Mesenchymal stem cell (in vitro differentiated cells and primary cell): ENCODE measurements at regions not wholly inside any gene's neighbourhood (a gene's known extent, or its start where the extent isn't known, plus 50 kb on each side); places are given as distances from the start of the nearest gene placed in this dataset.
"Not testable (repeated sequence)": the region's sequence is repeated elsewhere in the genome, so short reads cannot be mapped to it uniquely, and the experiment has no call there.

Experiments
- DNase-seq: peaks from one replicate; pipeline ENCODE4 v3.0.0-alpha.2; 2013
- H2AFZ ChIP-seq: one replicate; pipeline ENCODE4 v1.6.1; 2013; ENCODE audit warnings: low read depth, mild to moderate bottlenecking, control low read depth, inconsistent platforms, low read length, moderate library complexity
- H2AK5ac ChIP-seq: 2 replicates; pipeline ENCODE4 v1.6.1; 2013; ENCODE audit warnings: low read length, moderate library complexity, mild to moderate bottlenecking, inconsistent platforms; ENCODE audit not compliant: severe bottlenecking
- H2BK120ac ChIP-seq: one replicate; pipeline ENCODE4 v1.6.1; 2013; ENCODE audit warnings: low read depth, mild to moderate bottlenecking, inconsistent platforms, low read length, moderate library complexity
- H2BK12ac ChIP-seq, 2 experiments: one replicate each; pipeline ENCODE4 v1.6.1; 2013; ENCODE audit warnings: inconsistent platforms in 2 of 2, low read length in 2 of 2, mild to moderate bottlenecking in 2 of 2, moderate library complexity in 2 of 2, control low read depth in 1 of 2
- H2BK15ac ChIP-seq: one replicate; pipeline ENCODE4 v1.6.1; 2013; ENCODE audit warnings: mild to moderate bottlenecking, low read depth, inconsistent platforms; ENCODE audit not compliant: poor library complexity, severe bottlenecking
- H2BK5ac ChIP-seq: 2 replicates; pipeline ENCODE4 v1.6.1; 2013; ENCODE audit warnings: low read depth, mild to moderate bottlenecking, low read length, control low read depth, inconsistent platforms; ENCODE audit not compliant: poor library complexity, severe bottlenecking
- H3K14ac ChIP-seq, 2 experiments: one replicate each; pipeline ENCODE4 v1.6.1; 2013; ENCODE audit warnings: inconsistent platforms in 2 of 2, low read length in 2 of 2, control low read depth in 1 of 2, mild to moderate bottlenecking in 1 of 2, moderate library complexity in 1 of 2
- H3K18ac ChIP-seq, 2 experiments: one replicate each; pipeline ENCODE4 v1.6.1; 2013; ENCODE audit warnings: inconsistent platforms in 2 of 2, low read length in 2 of 2, control low read depth in 1 of 2, low read depth in 1 of 2, mild to moderate bottlenecking in 1 of 2
- H3K23ac ChIP-seq, 2 experiments: one replicate each; pipeline ENCODE4 v1.6.1; 2013; ENCODE audit warnings: inconsistent platforms in 2 of 2, low read length in 2 of 2, mild to moderate bottlenecking in 2 of 2, moderate library complexity in 2 of 2, control low read depth in 1 of 2
- H3K27ac ChIP-seq: 2 replicates; pipeline ENCODE4 v1.5.1; 2013; ENCODE audit warnings: mild to moderate bottlenecking, moderate library complexity, low read length, control low read depth, inconsistent platforms; ENCODE audit not compliant: poor library complexity, severe bottlenecking
- H3K27me3 ChIP-seq, 2 experiments: 2 replicates each; pipeline versions ENCODE4 v1.6.1 to v1.7.0; 2013; ENCODE audit warnings: low read length in 2 of 2, mild to moderate bottlenecking in 2 of 2, moderate library complexity in 2 of 2, control low read depth in 1 of 2, inconsistent platforms in 1 of 2; ENCODE audit not compliant: control insufficient read depth in 1 of 2, insufficient read depth in 1 of 2
- H3K36me3 ChIP-seq, 2 experiments: 2 replicates each; pipeline versions ENCODE4 v1.6.1 to v1.7.0; 2013; ENCODE audit warnings: low read length in 2 of 2, control low read depth in 1 of 2, inconsistent platforms in 1 of 2, low read depth in 1 of 2, mild to moderate bottlenecking in 1 of 2; ENCODE audit not compliant: insufficient read depth in 2 of 2, control insufficient read depth in 1 of 2
- H3K4ac ChIP-seq, 2 experiments: one replicate each; pipeline ENCODE4 v1.6.1; 2013; ENCODE audit warnings: inconsistent platforms in 2 of 2, low read length in 2 of 2, mild to moderate bottlenecking in 2 of 2, moderate library complexity in 2 of 2, control low read depth in 1 of 2, low read depth in 1 of 2
- H3K4me1 ChIP-seq: 2 replicates; pipeline ENCODE4 v1.6.1; 2013; ENCODE audit warnings: low read depth, low read length, control low read depth; ENCODE audit not compliant: control insufficient read depth, insufficient read depth
- H3K4me2 ChIP-seq: 2 replicates; pipeline ENCODE4 v1.6.1; 2013; ENCODE audit warnings: low read length, mild to moderate bottlenecking, inconsistent platforms; ENCODE audit not compliant: poor library complexity, severe bottlenecking
- H3K4me3 ChIP-seq, 2 experiments: 2 replicates each; pipeline versions ENCODE4 v1.5.1 to v1.7.0; 2013; ENCODE audit warnings: low read length in 2 of 2, mild to moderate bottlenecking in 2 of 2, control low read depth in 1 of 2, low read depth in 1 of 2; ENCODE audit not compliant: insufficient read depth in 1 of 2
- H3K79me1 ChIP-seq: replicated peaks from 2 replicates; pipeline ENCODE4 v1.6.1; 2013; ENCODE audit warnings: mild to moderate bottlenecking, control low read depth, low read length, inconsistent platforms; ENCODE audit not compliant: poor library complexity, severe bottlenecking
- H3K9ac ChIP-seq: 2 replicates; pipeline ENCODE4 v1.7.0; 2013; ENCODE audit warnings: mild to moderate bottlenecking, low read length, moderate library complexity
- H3K9me3 ChIP-seq: 2 replicates; pipeline ENCODE4 v1.7.0; 2013; ENCODE audit warnings: mild to moderate bottlenecking, low read length; ENCODE audit not compliant: control insufficient read depth
- H4K8ac ChIP-seq: one replicate; pipeline ENCODE4 v1.6.1; 2013; ENCODE audit warnings: inconsistent platforms, mild to moderate bottlenecking, low read length, moderate library complexity
- H4K91ac ChIP-seq: one replicate; pipeline ENCODE4 v1.6.1; 2013; ENCODE audit warnings: mild to moderate bottlenecking, low read length, inconsistent platforms
- WGBS: methylation state at CpG from one replicate; pipeline ENCODE4 v1.1.7; 2013; ENCODE audit warnings: mixed read lengths; 5-methylcytosine and 5-hydroxymethylcytosine counted together

- H3K79me1 ChIP-seq, result no peaks in the 10 kb centered on the region
These were observed 64.7 kb downstream of the BARX1 start for GRCh38 chr9:93890436-93890935.

GRCh38 chr9:93886911-93887310, 68.2 kb downstream of the BARX1 start:
- Histone ChIP-seq H3K23ac (no peak overlapping the region), H4K91ac (no peak overlapping the region), H4K8ac (no peak overlapping the region), H3K36me3 (no peaks in the 10 kb centered on the region), H3K18ac (no peak overlapping the region), H2AFZ (no peak overlapping the region), H2BK5ac (no peak overlapping the region), H3K9me3 (no peaks in the 10 kb centered on the region), H3K4ac (no peak overlapping the region), H3K27me3 (no peaks in the 10 kb centered on the region), H2BK120ac (no peak overlapping the region), H2BK15ac (no peak overlapping the region), H3K79me1 (no peaks in the 10 kb centered on the region), H3K14ac (no peak overlapping the region), H2BK12ac (no peak overlapping the region), H3K4me1 (no peaks in the 10 kb centered on the region), H3K4me2 (no peak overlapping the region), H2AK5ac (no peak overlapping the region), H3K9ac (no peak overlapping the region), H3K4me3 (no peak overlapping the region), H3K27ac (no peak overlapping the region)
- WGBS, result 58% methylated on average over 7 of the region's 7 CpGs
- DNase-seq, result no peak

More at GRCh38 chr9:93890436-93890935, 64.7 kb downstream of the BARX1 start:
- Histone ChIP-seq H4K8ac (no peak overlapping the region), H2BK5ac (no peak overlapping the region), H3K14ac (no peak overlapping the region), H3K9me3 (peaks cover 8% of the 10 kb centered on the region), H3K23ac (no peak overlapping the region), H2BK12ac (no peak overlapping the region), H3K18ac (no peak overlapping the region), H4K91ac (no peak overlapping the region), H3K4me1 (no peaks in the 10 kb centered on the region), H3K4me3 (no peak overlapping the region), H3K36me3 (no peaks in the 10 kb centered on the region), H3K27ac (no peak overlapping the region), H3K4ac (no peak overlapping the region), H2AK5ac (no peak overlapping the region), H2BK15ac (no peak overlapping the region), H3K4me2 (no peak overlapping the region), H3K27me3 (no peaks in the 10 kb centered on the region), H2BK120ac (no peak overlapping the region), H3K9ac (no peak overlapping the region), H2AFZ (no peak overlapping the region)
- 40% methylated on average over 1 of the region's 2 CpGs for WGBS
- DNase-seq, result no peak

DNA sequence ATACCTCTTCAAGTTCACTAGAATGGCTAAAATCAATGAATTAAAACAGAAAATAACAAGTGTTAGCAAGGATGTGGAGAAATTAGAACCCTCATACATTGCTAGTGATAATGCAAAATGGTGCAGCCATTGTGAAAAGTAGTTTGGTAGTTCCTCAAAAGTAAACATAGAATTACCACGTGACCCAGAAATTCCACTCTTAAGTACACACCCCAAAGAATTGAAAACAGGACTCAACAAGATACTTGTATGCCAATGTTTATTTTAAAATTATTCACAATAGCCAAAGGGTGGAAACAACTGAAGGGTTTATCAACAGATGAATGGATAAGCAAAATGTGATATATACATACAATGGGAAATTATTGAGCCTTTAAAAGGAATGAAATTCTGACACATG, 70.3 kb downstream of the BARX1 start:
- no peak for DNase-seq
- Histone ChIP-seq H2AK5ac (no peak overlapping the region), H2BK15ac (no peak overlapping the region), H3K79me1 (no peaks in the 10 kb centered on the region), H4K91ac (no peak overlapping the region), H3K4ac (no peak overlapping the region), H3K36me3 (no peaks in the 10 kb centered on the region), H3K4me2 (no peak overlapping the region), H3K4me1 (no peaks in the 10 kb centered on the region), H3K23ac (no peak overlapping the region), H3K4me3 (no peak overlapping the region), H3K9me3 (no peaks in the 10 kb centered on the region), H3K14ac (no peak overlapping the region), H2BK120ac (no peak overlapping the region), H3K9ac (no peak overlapping the region), H3K18ac (no peak overlapping the region), H2AFZ (no peak overlapping the region), H2BK12ac (no peak overlapping the region), H3K27me3 (no peaks in the 10 kb centered on the region), H2BK5ac (no peak overlapping the region), H4K8ac (no peak overlapping the region), H3K27ac (no peak overlapping the region)
- no CpG with 5 or more reads among the region's 1 CpG for WGBS

DNA sequence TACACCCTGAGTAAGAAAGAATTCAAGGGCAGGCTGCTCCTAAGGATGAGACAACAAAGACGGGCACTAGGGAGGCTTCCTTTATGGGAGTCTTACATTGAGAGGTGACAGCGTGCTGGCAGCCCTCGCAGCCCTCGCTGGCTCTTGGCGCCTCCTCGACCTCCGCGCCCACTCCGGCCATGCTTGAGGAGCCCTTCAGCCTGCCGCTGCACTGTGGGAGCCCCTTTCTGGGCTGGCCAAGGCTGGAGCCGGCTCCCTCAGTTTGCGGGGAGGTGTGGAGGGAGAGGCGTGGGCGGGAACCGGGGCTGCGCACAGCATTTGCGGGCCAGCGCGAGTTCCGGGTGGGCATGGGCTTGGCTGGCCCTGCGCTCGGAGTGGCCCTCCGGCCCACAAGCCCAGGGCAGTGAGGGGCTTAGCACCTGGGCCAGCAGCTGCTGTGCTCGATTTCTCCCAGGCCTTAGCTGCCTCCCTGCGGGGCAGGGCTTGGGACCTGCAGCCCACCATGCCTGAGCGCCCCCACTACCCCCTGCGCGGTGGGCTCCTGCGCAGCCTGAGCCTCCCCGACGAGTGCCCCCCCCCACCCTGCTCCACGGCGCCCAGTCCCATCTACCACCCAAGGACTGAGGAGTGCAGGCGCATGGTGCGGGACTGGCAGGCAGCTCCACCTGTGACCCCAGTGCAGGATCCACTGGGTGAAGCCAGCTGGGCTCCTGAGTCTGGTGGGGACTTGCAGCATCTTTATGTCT, 75.3 kb downstream of the BARX1 start:
- H3K27me3 ChIP-seq, DNase-seq, H3K27ac ChIP-seq, H3K36me3 ChIP-seq, H2BK12ac ChIP-seq, H3K4me3 ChIP-seq, H2BK120ac ChIP-seq, H3K9ac ChIP-seq, H2AK5ac ChIP-seq, H4K91ac ChIP-seq, H4K8ac ChIP-seq, H3K4me2 ChIP-seq, H2AFZ ChIP-seq, H3K79me1 ChIP-seq, H3K23ac ChIP-seq, H3K14ac ChIP-seq, H2BK15ac ChIP-seq, H3K4ac ChIP-seq, H3K4me1 ChIP-seq, H3K18ac ChIP-seq, H2BK5ac ChIP-seq: not testable (repeated sequence)
- 88% methylated on average over 28 of the region's 35 CpGs for WGBS
- peaks cover 27% of the 10 kb centered on the region for H3K9me3 ChIP-seq
